ENCODE measurements at regions not wholly inside any gene's neighbourhood (a gene's known extent, or its start where the extent isn't known, plus 50 kb on each side); places are given as distances from the start of the nearest gene placed in this dataset.

DNA sequence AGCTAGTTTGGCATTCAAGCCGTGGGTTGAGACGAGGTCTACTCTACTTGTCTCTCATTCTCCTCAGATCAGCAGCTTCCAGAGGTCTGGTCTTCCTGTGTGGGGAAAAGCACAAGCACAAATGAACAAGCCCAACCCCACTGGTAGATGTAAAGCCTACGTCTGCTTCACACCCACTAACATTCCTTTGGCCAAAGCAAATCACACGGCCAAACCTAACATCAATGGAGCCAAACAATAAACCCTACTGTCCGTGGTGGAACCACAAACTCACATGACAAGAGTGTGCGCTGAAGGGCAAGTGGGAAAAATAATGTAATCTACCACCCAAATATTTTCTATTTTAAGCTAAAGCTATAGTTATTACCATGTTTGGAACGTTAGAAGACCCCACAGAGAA, 179.3 kb upstream of the MGAT5 start:
- H3K4me2 ChIP-seq (replicated peaks; ENCODE audit: low read depth, low read length, poor library complexity, severe bottlenecking) = no peak overlapping the region
- peaks cover 7% of the 10 kb centered on the region for H3K9me3 Mint-ChIP-seq (ENCODE audit: insufficient read depth)
- no peak for ATAC-seq (ENCODE audit: low read depth)
- no peak overlapping the region for H3K4me3 Mint-ChIP-seq
- 56% methylated on average over 3 of the region's 7 CpGs for WGBS (ENCODE audit: insufficient coverage)
- H3K27me3 ChIP-seq (replicated peaks in 1 of 4; ENCODE audit: control extremely low read depth in 1 of 4, control insufficient read depth in 3 of 4, insufficient read depth in 4 of 4, low read length in 3 of 4) = no peaks in the 10 kb centered on the region
- H3K9me3 ChIP-seq (ENCODE audit: control extremely low read depth in 1 of 3, control insufficient read depth in 2 of 3, insufficient read depth in 1 of 3, low read length in 2 of 3) = peaks cover 0 to 22% (median 14%) of the 10 kb centered on the region in 3 donors
- no peak overlapping the region for H3K27ac ChIP-seq (ENCODE audit: low read length in 2 of 2)
- no peaks in the 10 kb centered on the region for H3K36me3 ChIP-seq (replicated peaks in 1 of 2; ENCODE audit: control extremely low read depth in 1 of 2, control insufficient read depth in 1 of 2, extremely low read depth in 1 of 2, insufficient read depth in 2 of 2, low read length in 1 of 2)
- H3K4me1 ChIP-seq (ENCODE audit: control insufficient read depth in 2 of 2, insufficient read depth in 2 of 2, low read length in 2 of 2) = peaks cover 13 to 15% of the 10 kb centered on the region in 2 donors
- H3K27ac Mint-ChIP-seq = no peak overlapping the region
- CTCF ChIA-PET = interaction anchor here (1.2 to 3.1 kb wide), 3 partner anchors 18 to 188 kb away, joined by 3 to 7 read pairs (median 3); no protein-coding TSS in a partner anchor
- H3K27me3 Mint-ChIP-seq = no peaks in the 10 kb centered on the region
- no peak for DNase-seq
- H4K20me1 ChIP-seq (ENCODE audit: control insufficient read depth, insufficient read depth, low read length, poor library complexity, severe bottlenecking) = no peaks in the 10 kb centered on the region
- H3K4me1 Mint-ChIP-seq = peaks cover 18% of the 10 kb centered on the region
- POLR2A ChIA-PET = no interaction called here
- no peak for TF ChIP-seq EZH2 (IDR thresholded peaks at IDR 0.05; ENCODE audit: borderline replicate concordance, insufficient read depth, low read depth, low read length, poor library complexity, severe bottlenecking)
- TF ChIP-seq, protein P1, sequence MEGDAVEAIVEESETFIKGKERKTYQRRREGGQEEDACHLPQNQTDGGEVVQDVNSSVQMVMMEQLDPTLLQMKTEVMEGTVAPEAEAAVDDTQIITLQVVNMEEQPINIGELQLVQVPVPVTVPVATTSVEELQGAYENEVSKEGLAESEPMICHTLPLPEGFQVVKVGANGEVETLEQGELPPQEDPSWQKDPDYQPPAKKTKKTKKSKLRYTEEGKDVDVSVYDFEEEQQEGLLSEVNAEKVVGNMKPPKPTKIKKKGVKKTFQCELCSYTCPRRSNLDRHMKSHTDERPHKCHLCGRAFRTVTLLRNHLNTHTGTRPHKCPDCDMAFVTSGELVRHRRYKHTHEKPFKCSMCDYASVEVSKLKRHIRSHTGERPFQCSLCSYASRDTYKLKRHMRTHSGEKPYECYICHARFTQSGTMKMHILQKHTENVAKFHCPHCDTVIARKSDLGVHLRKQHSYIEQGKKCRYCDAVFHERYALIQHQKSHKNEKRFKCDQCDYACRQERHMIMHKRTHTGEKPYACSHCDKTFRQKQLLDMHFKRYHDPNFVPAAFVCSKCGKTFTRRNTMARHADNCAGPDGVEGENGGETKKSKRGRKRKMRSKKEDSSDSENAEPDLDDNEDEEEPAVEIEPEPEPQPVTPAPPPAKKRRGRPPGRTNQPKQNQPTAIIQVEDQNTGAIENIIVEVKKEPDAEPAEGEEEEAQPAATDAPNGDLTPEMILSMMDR (IDR thresholded peaks at IDR 0.05) = no peak
- no peak overlapping the region for H2AFZ ChIP-seq (ENCODE audit: insufficient read depth, low read depth, low read length, poor library complexity, severe bottlenecking)
- no peaks in the 10 kb centered on the region for H3K79me2 ChIP-seq (ENCODE audit: control insufficient read depth, insufficient read depth, low read length)
- no peak overlapping the region for H3K9ac ChIP-seq (ENCODE audit: low read length)
- no peak overlapping the region for H3K4me3 ChIP-seq (ENCODE audit: control extremely low read depth in 1 of 5, extremely low read depth in 1 of 5, insufficient read depth in 1 of 5, low read depth in 2 of 5, low read length in 4 of 5)
- intact Hi-C loops (cut with micrococcal nuclease) = no loop called here

DNA sequence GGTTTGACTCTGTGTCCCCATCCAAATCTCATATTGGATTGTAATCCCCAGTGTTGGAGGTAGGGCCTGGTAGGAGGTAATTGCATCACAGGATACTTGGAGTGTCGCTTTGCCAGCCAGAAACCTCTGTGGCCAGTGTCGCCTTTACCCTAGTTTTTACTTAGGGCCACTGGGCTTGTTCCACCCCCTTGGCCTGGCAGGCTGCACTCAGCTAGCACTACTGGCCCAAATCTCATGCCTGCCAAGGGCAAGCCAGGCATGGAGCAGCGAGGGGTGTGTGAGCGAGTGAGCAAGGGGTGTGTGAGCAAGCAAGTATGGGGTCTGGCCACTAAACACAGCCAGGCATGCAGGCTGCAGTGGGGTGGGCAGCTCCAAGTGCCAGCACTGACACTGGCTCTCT, 178.7 kb upstream of the MGAT5 start:
- DNase-seq (no peak), ATAC-seq (ENCODE audit: low read depth) (no peak)
- H3K27ac ChIP-seq (ENCODE audit: low read length in 2 of 2) = no peak overlapping the region
- H3K4me2 ChIP-seq (replicated peaks; ENCODE audit: low read depth, low read length, poor library complexity, severe bottlenecking) = no peak overlapping the region
- peaks cover 14 to 20% of the 10 kb centered on the region in 2 donors for H3K4me1 ChIP-seq (ENCODE audit: control insufficient read depth in 2 of 2, insufficient read depth in 2 of 2, low read length in 2 of 2)
- no peak overlapping the region for H2AFZ ChIP-seq (ENCODE audit: insufficient read depth, low read depth, low read length, poor library complexity, severe bottlenecking)
- CTCF ChIA-PET = interaction anchor here (1.4 to 3.1 kb wide), 2 partner anchors 19 to 189 kb away, joined by 3 to 7 read pairs; no protein-coding TSS in a partner anchor
- TF ChIP-seq, protein P1 (IDR thresholded peaks at IDR 0.05) = no peak
- no peak for TF ChIP-seq EZH2 (IDR thresholded peaks at IDR 0.05; ENCODE audit: borderline replicate concordance, insufficient read depth, low read depth, low read length, poor library complexity, severe bottlenecking)
- Mint-ChIP-seq H3K9me3 (ENCODE audit: insufficient read depth) (peaks cover 4% of the 10 kb centered on the region), H3K4me1 (peaks cover 23% of the 10 kb centered on the region), H3K27me3 (no peaks in the 10 kb centered on the region), H3K27ac (no peak overlapping the region), H3K4me3 (no peak overlapping the region)
- H4K20me1 ChIP-seq (ENCODE audit: control insufficient read depth, insufficient read depth, low read length, poor library complexity, severe bottlenecking) = no peaks in the 10 kb centered on the region
- H3K36me3 ChIP-seq (replicated peaks in 1 of 2; ENCODE audit: control extremely low read depth in 1 of 2, control insufficient read depth in 1 of 2, extremely low read depth in 1 of 2, insufficient read depth in 2 of 2, low read length in 1 of 2) = no peaks in the 10 kb centered on the region
- POLR2A ChIA-PET = no interaction called here
- H3K4me3 ChIP-seq (ENCODE audit: control extremely low read depth in 1 of 5, extremely low read depth in 1 of 5, insufficient read depth in 1 of 5, low read depth in 2 of 5, low read length in 4 of 5) = no peak overlapping the region
- intact Hi-C loops (cut with micrococcal nuclease) = no loop called here
- H3K79me2 ChIP-seq (ENCODE audit: control insufficient read depth, insufficient read depth, low read length) = no peaks in the 10 kb centered on the region
- H3K9ac ChIP-seq (ENCODE audit: low read length) = no peak overlapping the region
- H3K27me3 ChIP-seq (replicated peaks in 1 of 4; ENCODE audit: control extremely low read depth in 1 of 4, control insufficient read depth in 3 of 4, insufficient read depth in 4 of 4, low read length in 3 of 4) = no peaks in the 10 kb centered on the region
- 98% methylated on average over 4 of the region's 4 CpGs for WGBS (ENCODE audit: insufficient coverage)
- H3K9me3 ChIP-seq (ENCODE audit: control extremely low read depth in 1 of 3, control insufficient read depth in 2 of 3, insufficient read depth in 1 of 3, low read length in 2 of 3) = peaks cover 0 to 18% (median 12%) of the 10 kb centered on the region in 3 donors
